ENCODE measurements at regions not wholly inside any gene's neighbourhood (a gene's known extent, or its start where the extent isn't known, plus 50 kb on each side); places are given as distances from the start of the nearest gene placed in this dataset.

DNA sequence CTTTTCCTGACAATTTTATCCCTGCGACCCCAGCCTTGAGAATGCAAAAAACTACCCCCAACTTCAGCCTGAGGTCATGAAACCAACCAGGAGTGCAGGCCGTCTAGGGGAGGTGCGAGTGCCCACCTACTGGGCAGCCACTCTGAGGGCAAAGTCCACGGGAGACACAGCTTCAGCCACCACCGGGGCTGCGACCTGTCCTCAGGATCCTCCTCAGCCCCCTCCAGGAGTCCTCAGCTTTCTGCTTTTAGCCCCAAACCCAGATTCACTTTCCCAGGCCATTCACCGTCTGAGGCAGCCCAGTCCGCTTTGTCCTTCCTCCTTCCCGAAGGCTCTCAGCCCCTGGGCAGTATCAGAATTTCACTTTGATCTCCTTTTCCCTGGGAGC lies 210.2 kb upstream of the TNP1 start:
- no peak for DNase-seq
- Histone ChIP-seq H3K9me3 (no peaks in the 10 kb centered on the region), H3K36me3 (no peaks in the 10 kb centered on the region), H3K27me3 (no peaks in the 10 kb centered on the region), H3K4me3 (no peak overlapping the region), H3K27ac (no peak overlapping the region), H3K4me1 (no peaks in the 10 kb centered on the region)
- intact Hi-C loops (cut with DNase I; ENCODE audit: low total_unique reads), result no loop called here
- TF ChIP-seq POLR2A (IDR thresholded peaks at IDR 0.05), result no peak
- TF ChIP-seq, protein P1, sequence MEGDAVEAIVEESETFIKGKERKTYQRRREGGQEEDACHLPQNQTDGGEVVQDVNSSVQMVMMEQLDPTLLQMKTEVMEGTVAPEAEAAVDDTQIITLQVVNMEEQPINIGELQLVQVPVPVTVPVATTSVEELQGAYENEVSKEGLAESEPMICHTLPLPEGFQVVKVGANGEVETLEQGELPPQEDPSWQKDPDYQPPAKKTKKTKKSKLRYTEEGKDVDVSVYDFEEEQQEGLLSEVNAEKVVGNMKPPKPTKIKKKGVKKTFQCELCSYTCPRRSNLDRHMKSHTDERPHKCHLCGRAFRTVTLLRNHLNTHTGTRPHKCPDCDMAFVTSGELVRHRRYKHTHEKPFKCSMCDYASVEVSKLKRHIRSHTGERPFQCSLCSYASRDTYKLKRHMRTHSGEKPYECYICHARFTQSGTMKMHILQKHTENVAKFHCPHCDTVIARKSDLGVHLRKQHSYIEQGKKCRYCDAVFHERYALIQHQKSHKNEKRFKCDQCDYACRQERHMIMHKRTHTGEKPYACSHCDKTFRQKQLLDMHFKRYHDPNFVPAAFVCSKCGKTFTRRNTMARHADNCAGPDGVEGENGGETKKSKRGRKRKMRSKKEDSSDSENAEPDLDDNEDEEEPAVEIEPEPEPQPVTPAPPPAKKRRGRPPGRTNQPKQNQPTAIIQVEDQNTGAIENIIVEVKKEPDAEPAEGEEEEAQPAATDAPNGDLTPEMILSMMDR (IDR thresholded peaks at IDR 0.05), result no peak

DNA sequence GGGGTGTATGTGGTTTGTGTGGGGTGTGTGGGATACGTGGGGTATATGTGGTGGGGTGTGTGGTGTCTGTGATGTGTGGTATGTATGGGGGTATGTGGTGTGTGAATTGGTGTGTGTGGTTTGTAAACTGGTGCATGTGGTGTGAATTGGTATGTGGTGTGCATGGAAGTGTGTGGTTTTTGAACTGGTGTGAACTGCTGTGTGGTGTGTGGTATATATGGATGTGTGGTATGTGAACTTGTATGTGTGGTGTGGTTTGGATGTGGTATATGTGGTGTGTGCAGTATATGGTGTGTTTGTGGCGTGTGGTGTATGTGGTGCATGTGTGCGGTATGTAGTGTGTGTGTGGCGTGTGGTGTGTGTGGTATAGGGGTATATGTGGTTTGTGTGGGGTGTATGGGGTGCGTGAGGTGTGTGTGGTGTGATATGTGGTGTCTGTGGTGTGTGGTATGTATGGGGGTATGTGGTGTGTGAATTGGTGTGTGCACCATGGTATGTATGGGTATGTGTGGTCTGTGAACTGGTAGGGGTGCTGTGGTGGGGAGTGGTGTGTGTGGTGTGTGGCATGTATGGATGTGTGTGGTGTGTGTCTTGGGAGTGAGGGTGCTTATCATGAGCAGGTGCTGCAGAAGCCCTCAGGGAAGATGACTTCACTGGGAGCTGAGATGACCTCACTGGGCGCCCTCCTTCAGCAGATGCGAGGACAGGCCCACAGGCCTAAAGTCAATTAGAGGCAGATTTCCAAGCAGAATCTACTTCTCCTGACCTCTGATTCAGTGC lies 209.6 kb upstream of the TNP1 start:
- DNase-seq, result no peak
- no peaks in the 10 kb centered on the region for H3K36me3 ChIP-seq
- no peak overlapping the region for H3K4me3 ChIP-seq
- H3K27me3 ChIP-seq, result no peaks in the 10 kb centered on the region
- no peak for TF ChIP-seq POLR2A (IDR thresholded peaks at IDR 0.05)
- TF ChIP-seq, protein P1 (IDR thresholded peaks at IDR 0.05), result no peak
- intact Hi-C loops (cut with DNase I; ENCODE audit: low total_unique reads), result no loop called here
- H3K9me3 ChIP-seq, result no peaks in the 10 kb centered on the region
- H3K4me1 ChIP-seq, result no peaks in the 10 kb centered on the region
- H3K27ac ChIP-seq, result no peak overlapping the region

DNA sequence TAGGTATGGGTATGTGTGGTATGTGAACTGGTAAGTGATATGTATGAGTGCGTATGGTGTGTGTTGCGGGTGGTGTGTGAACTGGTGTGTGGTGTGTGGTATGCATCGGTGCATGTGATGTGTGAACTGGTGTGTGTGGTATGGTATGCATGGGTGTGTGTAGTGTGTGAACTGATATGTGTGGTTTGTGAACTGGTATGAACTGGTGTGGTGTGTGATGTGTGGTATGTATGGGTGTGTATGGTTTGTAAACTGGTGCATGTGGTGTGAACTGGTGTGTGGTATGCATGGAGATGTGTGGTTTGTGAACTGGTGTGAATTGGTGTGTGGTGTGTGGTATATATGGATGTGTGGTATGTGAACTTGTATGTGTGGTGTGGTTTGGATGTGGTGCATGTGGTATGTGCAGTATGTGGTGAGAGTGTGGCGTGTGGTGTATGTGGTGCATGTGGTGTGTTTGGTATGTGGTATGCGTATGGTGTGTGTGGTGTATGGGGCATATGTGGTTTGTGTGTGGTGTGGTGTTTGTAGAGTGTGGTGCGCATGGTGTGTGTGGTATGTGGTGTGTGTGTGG lies 208.9 kb upstream of the TNP1 start:
- no peak overlapping the region for H3K4me3 ChIP-seq
- intact Hi-C loops (cut with DNase I; ENCODE audit: low total_unique reads), result no loop called here
- no peak for TF ChIP-seq POLR2A (IDR thresholded peaks at IDR 0.05)
- TF ChIP-seq, protein P1 (IDR thresholded peaks at IDR 0.05), result no peak
- no peaks in the 10 kb centered on the region for H3K4me1 ChIP-seq
- H3K27me3 ChIP-seq, result no peaks in the 10 kb centered on the region
- no peak for DNase-seq
- no peaks in the 10 kb centered on the region for H3K36me3 ChIP-seq
- no peaks in the 10 kb centered on the region for H3K9me3 ChIP-seq
- no peak overlapping the region for H3K27ac ChIP-seq

DNA sequence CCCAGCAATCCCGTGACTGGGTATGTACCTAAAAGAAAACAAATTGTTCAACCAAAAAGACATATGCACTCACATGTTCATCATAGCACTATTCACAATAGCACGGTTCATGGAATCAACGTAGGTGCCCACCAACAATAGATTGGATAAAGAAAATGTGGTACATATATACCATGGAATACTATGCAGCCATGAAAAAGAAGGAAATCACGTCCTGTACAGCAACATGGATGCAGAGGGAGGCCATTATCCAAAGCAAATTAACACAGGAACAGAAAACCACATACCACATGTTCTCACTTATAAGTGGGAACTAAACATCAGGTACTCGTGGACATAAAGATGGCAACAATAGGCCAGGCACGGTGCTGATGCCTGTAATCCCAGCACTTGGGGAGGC lies 207.9 kb upstream of the TNP1 start:
- no peaks in the 10 kb centered on the region for H3K27me3 ChIP-seq
- intact Hi-C loops (cut with DNase I; ENCODE audit: low total_unique reads), result no loop called here
- TF ChIP-seq, protein P1 (IDR thresholded peaks at IDR 0.05), result no peak
- no peak for TF ChIP-seq POLR2A (IDR thresholded peaks at IDR 0.05)

DNA sequence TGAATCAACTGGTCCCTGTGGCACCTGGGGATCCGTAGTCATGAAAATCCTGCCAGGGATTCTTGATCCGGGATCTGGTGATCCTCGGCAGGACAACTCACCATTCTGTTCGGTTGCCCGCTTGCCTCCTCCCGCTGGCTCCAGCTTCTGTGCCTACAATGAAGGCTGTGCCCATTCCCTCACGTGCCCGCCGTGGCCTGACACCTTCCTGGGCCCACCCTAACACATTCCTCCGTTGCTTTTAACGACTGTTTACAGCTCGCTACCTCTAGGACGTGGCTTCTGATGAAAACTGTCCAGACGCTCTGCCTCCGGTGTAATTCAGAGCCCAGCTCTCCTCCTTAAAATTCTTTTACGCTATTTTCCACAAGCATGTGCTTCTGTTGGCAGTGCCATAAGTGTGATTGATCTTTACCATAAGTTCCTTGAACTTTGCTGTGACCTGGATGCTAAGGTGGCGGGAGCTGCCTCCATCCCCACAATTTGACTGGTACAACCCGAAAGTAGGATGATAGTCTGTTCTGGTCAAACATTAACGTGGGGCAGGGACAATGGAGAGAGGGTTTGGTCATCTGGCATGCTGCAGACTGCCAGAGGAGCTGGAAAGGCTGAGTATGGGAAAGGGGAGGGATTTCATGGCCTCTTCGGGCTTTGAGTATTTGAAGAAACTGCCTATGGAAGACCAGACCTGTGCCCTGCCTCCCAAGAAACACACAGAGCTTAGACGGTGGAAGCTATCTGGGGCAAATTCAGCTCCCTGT lies 206.8 kb upstream of the TNP1 start:
- Histone ChIP-seq H3K27me3 (no peaks in the 10 kb centered on the region), H3K27ac (peak overlapping the region in 1 of 2 donors; percentile 28), H3K4me3 (no peak overlapping the region), H3K4me1 (no peaks in the 10 kb centered on the region), H3K9me3 (no peaks in the 10 kb centered on the region), H3K36me3 (no peaks in the 10 kb centered on the region)
- no peak for TF ChIP-seq POLR2A (IDR thresholded peaks at IDR 0.05)
- TF ChIP-seq, protein P1 (IDR thresholded peaks at IDR 0.05), result no peak
- intact Hi-C loops (cut with DNase I; ENCODE audit: low total_unique reads), result no loop called here
- no peak for DNase-seq

More for the DNA sequence above, 207.9 kb upstream of the TNP1 start:
- no peak for DNase-seq
- no peak overlapping the region for H3K27ac ChIP-seq
- no peaks in the 10 kb centered on the region for H3K9me3 ChIP-seq
- H3K36me3 ChIP-seq, result no peaks in the 10 kb centered on the region
- no peak overlapping the region for H3K4me3 ChIP-seq
- H3K4me1 ChIP-seq, result no peaks in the 10 kb centered on the region

Measured in uterus (tissue), 3 donors.